Kidney (tissue), 13 donors: ENCODE measurements at regions not wholly inside any gene's neighbourhood (a gene's known extent, or its start where the extent isn't known, plus 50 kb on each side); places are given as distances from the start of the nearest gene placed in this dataset.

Source experiments
- DNase-seq, 5 donors: peaks; one replicate each; pipeline ENCODE4 v3.0.0-alpha.2; 2013 to 2020
- FAIRE-seq: peaks from 2 replicates; lab custom pipeline; 2012; peaks lifted over from hg19 to GRCh38; lab: Jason Lieb, UNC
- H3K27ac ChIP-seq, 2 donors: one replicate each; pipeline ENCODE4 v1.7.0; 2013; ENCODE audit warnings: low read depth in 2 of 2, low read length in 2 of 2, inconsistent platforms in 1 of 2
- H3K27me3 ChIP-seq: one replicate; pipeline ENCODE4 v1.7.1; 2013; ENCODE audit warnings: low read length, inconsistent platforms; ENCODE audit not compliant: control insufficient read depth, insufficient read depth
- H3K36me3 ChIP-seq, 3 donors: one replicate each; pipeline versions ENCODE4 v1.7.0 to v1.7.1; 2013; ENCODE audit warnings: low read length in 3 of 3, control low read depth in 1 of 3, inconsistent platforms in 1 of 3; ENCODE audit not compliant: insufficient read depth in 3 of 3, control insufficient read depth in 2 of 3
- H3K4me1 ChIP-seq, 3 donors: one replicate each; pipeline versions ENCODE4 v1.7.0 to v1.7.1; 2013; ENCODE audit warnings: low read length in 3 of 3, inconsistent platforms in 1 of 3, low read depth in 1 of 3; ENCODE audit not compliant: control insufficient read depth in 2 of 3, insufficient read depth in 2 of 3
- H3K4me3 ChIP-seq, 3 donors: one replicate each; pipeline versions ENCODE4 v1.7.0 to v1.8.1; 2013; ENCODE audit warnings: low read length in 3 of 3, control low read depth in 1 of 3, inconsistent platforms in 1 of 3
- H3K9ac ChIP-seq, 3 donors: one replicate each; pipeline versions ENCODE4 v1.7.0 to v1.7.1; 2013; ENCODE audit warnings: low read length in 3 of 3, control low read depth in 1 of 3, inconsistent platforms in 1 of 3
- H3K9me3 ChIP-seq, 3 donors: one replicate each; pipeline versions ENCODE4 v1.7.0 to v1.7.1; 2013; ENCODE audit warnings: low read length in 3 of 3, control low read depth in 1 of 3, inconsistent platforms in 1 of 3; ENCODE audit not compliant: control insufficient read depth in 2 of 3, insufficient read depth in 1 of 3
- CTCF ChIP-seq: IDR thresholded peaks from 3 replicates; pipeline ENCODE4 v1.5.1; 2012; ENCODE audit warnings: mild to moderate bottlenecking, moderate library complexity, borderline replicate concordance; ENCODE audit not compliant: insufficient read depth; ENCODE audit errors: extremely low read depth
- intact Hi-C: fragments of 100-400 bp; cut with DNase I; formaldehyde crosslinking; loops from one replicate; pipeline ENCODE4 v1.11.1; 2022
- donor health status: control.
- donor health status: control.
- donor health status: control.
- donor health status: control.
- donor health status: control.
- donor health status: DM: yes; HTN: yes; CAD: no.
- donor health status: Normal renal cell carcinoma (clear cell type).

GRCh38 chr2:9703085-9703678 is 72.4 kb upstream of the YWHAQ start:
- H3K4me3 ChIP-seq = no peak overlapping the region
- intact Hi-C loops = no loop called here
- peak in 2 of 5 donors; percentile 29 to 34 for DNase-seq
- no peak for FAIRE-seq
- H3K4me1 ChIP-seq = no peaks in the 10 kb centered on the region
- no peaks in the 10 kb centered on the region for H3K27me3 ChIP-seq
- H3K27ac ChIP-seq = no peak overlapping the region
- TF ChIP-seq CTCF = no peak
- no peaks in the 10 kb centered on the region for H3K36me3 ChIP-seq
- H3K9me3 ChIP-seq = no peaks in the 10 kb centered on the region
- no peak overlapping the region for H3K9ac ChIP-seq

GRCh38 chr2:9703701-9704221 is 73.0 kb upstream of the YWHAQ start:
- Histone ChIP-seq H3K9me3 (no peaks in the 10 kb centered on the region), H3K9ac (no peak overlapping the region)
- intact Hi-C loops = no loop called here

GRCh38 chr2:9704600-9704999 is 73.8 kb upstream of the YWHAQ start:
- no peak for TF ChIP-seq CTCF
- FAIRE-seq (no peak), DNase-seq (no peak)
- no peak overlapping the region for H3K4me3 ChIP-seq
- no peak overlapping the region for H3K9ac ChIP-seq
- H3K36me3 ChIP-seq = no peaks in the 10 kb centered on the region
- H3K27me3 ChIP-seq = no peaks in the 10 kb centered on the region
- H3K27ac ChIP-seq = no peak overlapping the region
- no peaks in the 10 kb centered on the region for H3K4me1 ChIP-seq
- intact Hi-C loops = no loop called here
- no peaks in the 10 kb centered on the region for H3K9me3 ChIP-seq

More at GRCh38 chr2:9703701-9704221, 73.0 kb upstream of the YWHAQ start:
- H3K4me1 ChIP-seq = no peaks in the 10 kb centered on the region
- H3K27ac ChIP-seq = no peak overlapping the region
- H3K36me3 ChIP-seq = no peaks in the 10 kb centered on the region
- FAIRE-seq (no peak), DNase-seq (no peak)
- no peak overlapping the region for H3K4me3 ChIP-seq
- no peaks in the 10 kb centered on the region for H3K27me3 ChIP-seq
- no peak for TF ChIP-seq CTCF
